ENCODE measurements at regions not wholly inside any gene's neighbourhood (a gene's known extent, or its start where the extent isn't known, plus 50 kb on each side); places are given as distances from the start of the nearest gene placed in this dataset.

GRCh38 chr6:111973118-111973761 lies 80.7 kb upstream of the CCN6 start:
- no peak for TF ChIP-seq CTCF (conservative IDR thresholded peaks at IDR 0.05)
- no peak overlapping the region for H3K27ac ChIP-seq

- no peak overlapping the region for H3K27ac ChIP-seq
- TF ChIP-seq CTCF (conservative IDR thresholded peaks at IDR 0.05) = no peak
These were observed 79.8 kb upstream of the CCN6 start for GRCh38 chr6:111973927-111974639.

DNA sequence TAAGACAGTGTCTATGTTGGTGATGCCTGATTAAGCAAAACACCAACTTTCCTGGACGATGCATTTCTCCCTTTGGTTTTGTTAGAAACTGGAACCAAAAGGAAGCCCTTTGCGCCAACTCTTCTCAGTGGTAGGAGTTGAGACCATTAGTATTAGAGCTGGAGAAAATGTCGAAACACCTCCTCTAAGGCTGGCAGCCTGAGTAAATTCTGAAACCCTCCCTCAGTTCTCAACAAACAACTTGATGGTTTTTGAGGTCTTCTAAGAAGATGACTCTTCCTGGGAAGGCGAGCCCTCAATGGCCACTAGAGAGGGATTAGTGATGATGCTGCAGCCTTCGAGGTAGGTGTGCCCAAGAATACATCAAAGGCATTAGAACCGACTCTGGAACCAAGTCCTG lies 78.4 kb upstream of the CCN6 start:
- H3K27ac ChIP-seq = no peak overlapping the region
- TF ChIP-seq CTCF (conservative IDR thresholded peaks at IDR 0.05) = no peak

DNA sequence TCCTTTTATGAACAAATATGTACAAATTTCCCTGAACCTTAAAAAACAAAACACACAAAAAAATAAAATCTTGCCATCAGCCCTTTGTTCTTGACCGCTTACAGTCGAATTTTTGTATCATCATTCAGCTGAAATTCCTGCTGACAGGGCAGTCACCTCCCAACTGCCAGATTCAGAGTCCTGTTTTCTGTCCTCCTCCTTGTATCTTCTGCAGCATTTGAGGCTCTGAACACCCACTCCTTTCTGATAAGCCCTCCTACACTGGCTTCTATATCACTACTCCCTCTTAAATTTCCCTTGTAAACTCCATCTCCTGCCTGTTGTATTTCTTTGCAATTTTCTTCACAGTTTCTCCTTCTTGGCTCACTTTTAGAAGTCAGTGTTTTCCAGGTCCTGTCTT lies 77.8 kb upstream of the CCN6 start:
- H3K27ac ChIP-seq = no peak overlapping the region
- no peak for TF ChIP-seq CTCF (conservative IDR thresholded peaks at IDR 0.05)

- no peak for TF ChIP-seq CTCF (conservative IDR thresholded peaks at IDR 0.05)
- H3K27ac ChIP-seq = no peak overlapping the region
These were observed 75.3 kb upstream of the CCN6 start for GRCh38 chr6:111978532-111979149.

- TF ChIP-seq CTCF (conservative IDR thresholded peaks at IDR 0.05) = no peak
- no peak overlapping the region for H3K27ac ChIP-seq
These were observed 74.3 kb upstream of the CCN6 start for GRCh38 chr6:111979633-111980032.

DNA sequence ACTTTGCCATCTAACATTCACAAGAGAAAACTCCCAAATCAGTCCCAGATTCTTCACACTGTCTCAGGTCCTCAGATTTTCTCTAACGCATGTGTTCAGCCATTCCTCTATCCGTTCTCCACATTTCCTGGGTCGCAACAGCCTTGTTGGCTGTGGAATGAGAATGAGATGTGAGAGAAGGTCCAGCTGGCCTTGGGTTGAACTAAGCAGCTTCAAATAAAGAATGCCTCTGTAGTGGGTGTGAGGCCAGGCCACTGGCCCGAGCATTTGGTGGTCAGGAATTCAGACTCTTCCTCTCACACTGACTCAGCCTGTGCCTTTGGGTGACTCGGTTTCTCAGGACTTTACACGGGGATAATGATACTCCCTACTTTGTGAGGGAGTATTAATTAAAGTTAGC lies 73.8 kb upstream of the CCN6 start:
- no peak overlapping the region for H3K27ac ChIP-seq
- TF ChIP-seq CTCF (conservative IDR thresholded peaks at IDR 0.05) = no peak
